DMS 273 treated with DMSO at 0.1 percent for 48 hours (cell line): ENCODE measurements at regions not wholly inside any gene's neighbourhood (a gene's known extent, or its start where the extent isn't known, plus 50 kb on each side); places are given as distances from the start of the nearest gene placed in this dataset.
"Not testable (repeated sequence)": the region's sequence is repeated elsewhere in the genome, so short reads cannot be mapped to it uniquely, and the experiment has no call there.

ENCODE experiments used
- DNase-seq: peaks from one replicate; lab custom pipeline; 2025; lab: John Stamatoyannopoulos, UW

- not testable (repeated sequence) for DNase-seq
Measured at GRCh38 chr1:199533361-199533760, 494.1 kb upstream of the NR5A2 start.

- DNase-seq = no peak
Measured at GRCh38 chr1:199545780-199546179, 481.7 kb upstream of the NR5A2 start.

- no peak for DNase-seq
Measured at GRCh38 chr1:199546323-199546722, 481.2 kb upstream of the NR5A2 start.

- no peak for DNase-seq
Measured at GRCh38 chr1:199549421-199549820, 478.1 kb upstream of the NR5A2 start.

GRCh38 chr1:199550199-199551065, 477.1 kb upstream of the NR5A2 start:
- no peak for DNase-seq

- DNase-seq = peak; percentile 46
Measured at GRCh38 chr1:199551967-199552565, 475.4 kb upstream of the NR5A2 start.

- DNase-seq = no peak
Measured at GRCh38 chr1:199553104-199553503, 474.4 kb upstream of the NR5A2 start.

GRCh38 chr1:199561334-199561733, 466.2 kb upstream of the NR5A2 start:
- DNase-seq = no peak

GRCh38 chr1:199573047-199573446, 454.5 kb upstream of the NR5A2 start:
- DNase-seq = no peak

GRCh38 chr1:199574950-199575349, 452.6 kb upstream of the NR5A2 start:
- DNase-seq = no peak

- no peak for DNase-seq
Measured at GRCh38 chr1:199580300-199580699, 447.2 kb upstream of the NR5A2 start.

GRCh38 chr1:199585392-199585791, 442.1 kb upstream of the NR5A2 start:
- no peak for DNase-seq

- no peak for DNase-seq
Measured at GRCh38 chr1:199590708-199591107, 436.8 kb upstream of the NR5A2 start.

- no peak for DNase-seq
Measured at GRCh38 chr1:199591468-199591867, 436.0 kb upstream of the NR5A2 start.

- DNase-seq = no peak
Measured at GRCh38 chr1:199593475-199593874, 434.0 kb upstream of the NR5A2 start.

GRCh38 chr1:199596448-199596847, 431.1 kb upstream of the NR5A2 start:
- not testable (repeated sequence) for DNase-seq

- no peak for DNase-seq
Measured at GRCh38 chr1:199597152-199597551, 430.4 kb upstream of the NR5A2 start.

- no peak for DNase-seq
Measured at GRCh38 chr1:199608414-199608813, 419.1 kb upstream of the NR5A2 start.

GRCh38 chr1:199612976-199613774, 414.3 kb upstream of the NR5A2 start:
- DNase-seq = no peak

- DNase-seq = no peak
Measured at GRCh38 chr1:199616947-199617346, 410.6 kb upstream of the NR5A2 start.

GRCh38 chr1:199619223-199619622, 408.3 kb upstream of the NR5A2 start:
- no peak for DNase-seq

GRCh38 chr1:199626228-199626627, 401.3 kb upstream of the NR5A2 start:
- not testable (repeated sequence) for DNase-seq

- no peak for DNase-seq
Measured at GRCh38 chr1:199629624-199630023, 397.9 kb upstream of the NR5A2 start.
